Body of pancreas (tissue), 4 donors: ENCODE measurements at regions not wholly inside any gene's neighbourhood (a gene's known extent, or its start where the extent isn't known, plus 50 kb on each side); places are given as distances from the start of the nearest gene placed in this dataset.
"Not testable (repeated sequence)": the region's sequence is repeated elsewhere in the genome, so short reads cannot be mapped to it uniquely, and the experiment has no call there.

ENCODE experiments used
- ATAC-seq: fragments of 150-250 bp; one replicate; pipeline ENCODE4 v1.9.1; 2016
- DNase-seq, 4 donors: peaks; one replicate each; pipeline ENCODE4 v3.0.0-alpha.2; 2019
- H3K27ac ChIP-seq, 4 donors: fragments of 200-600 bp; sonication (generic); 1 replicate in 3 of 4; 2 replicates in 1 of 4; pipeline versions ENCODE4 v1.5.1 to v1.6.1; 2016 to 2019; ENCODE audit warnings: mild to moderate bottlenecking in 1 of 4, mixed read lengths in 1 of 4, moderate library complexity in 1 of 4
- H3K27me3 ChIP-seq, 2 donors: fragments of 200-600 bp; sonication (generic); one replicate each; pipeline ENCODE4 v1.6.0; 2016; ENCODE audit warnings: mild to moderate bottlenecking in 1 of 2
- H3K36me3 ChIP-seq, 2 donors: fragments of 200-600 bp; sonication (generic); replicated peaks in 1 of 2; 2 replicates each; pipeline ENCODE4 v1.5.1; 2016; ENCODE audit warnings: low read depth in 2 of 2; ENCODE audit not compliant: insufficient read depth in 1 of 2
- H3K4me1 ChIP-seq: fragments of 200-600 bp; sonication (generic); one replicate; pipeline ENCODE4 v1.6.0; 2016
- H3K4me3 ChIP-seq, 2 donors: fragments of 200-600 bp; sonication (generic); 1 replicate in 1 of 2; 2 replicates in 1 of 2; pipeline ENCODE4 v1.5.1; 2016 to 2019
- H3K9me3 ChIP-seq, 3 donors: fragments of 200-600 bp; sonication (generic); 1 replicate in 2 of 3; 2 replicates in 1 of 3; pipeline ENCODE4 v1.5.1; 2016
- POLR2A ChIP-seq, 3 donors: fragments of 450-650 bp; IDR thresholded peaks; one replicate each; pipeline ENCODE4 v1.6.1; 2016; ENCODE audit warnings: antibody characterized with exemption in 3 of 3, mild to moderate bottlenecking in 2 of 3
- WGBS, 2 donors: methylation state at CpG; one replicate each; pipeline ENCODE4 v1.1.5; 2017; 5-methylcytosine and 5-hydroxymethylcytosine counted together
- intact Hi-C: fragments of 100-400 bp; cut with DNase I; formaldehyde crosslinking; loops from one replicate; pipeline ENCODE4 v1.15.1; 2023
- TF ChIP-seq, protein P1 (sequence below), 7 experiments: fragments of 450-650 bp in 4 of 7; fragments of 200-600 bp in 3 of 7; sonication (generic) in 3 of 7; IDR thresholded peaks; one replicate each; pipeline ENCODE4 v1.5.1; 2016 to 2019; ENCODE audit warnings: antibody characterized with exemption in 7 of 7

DNA sequence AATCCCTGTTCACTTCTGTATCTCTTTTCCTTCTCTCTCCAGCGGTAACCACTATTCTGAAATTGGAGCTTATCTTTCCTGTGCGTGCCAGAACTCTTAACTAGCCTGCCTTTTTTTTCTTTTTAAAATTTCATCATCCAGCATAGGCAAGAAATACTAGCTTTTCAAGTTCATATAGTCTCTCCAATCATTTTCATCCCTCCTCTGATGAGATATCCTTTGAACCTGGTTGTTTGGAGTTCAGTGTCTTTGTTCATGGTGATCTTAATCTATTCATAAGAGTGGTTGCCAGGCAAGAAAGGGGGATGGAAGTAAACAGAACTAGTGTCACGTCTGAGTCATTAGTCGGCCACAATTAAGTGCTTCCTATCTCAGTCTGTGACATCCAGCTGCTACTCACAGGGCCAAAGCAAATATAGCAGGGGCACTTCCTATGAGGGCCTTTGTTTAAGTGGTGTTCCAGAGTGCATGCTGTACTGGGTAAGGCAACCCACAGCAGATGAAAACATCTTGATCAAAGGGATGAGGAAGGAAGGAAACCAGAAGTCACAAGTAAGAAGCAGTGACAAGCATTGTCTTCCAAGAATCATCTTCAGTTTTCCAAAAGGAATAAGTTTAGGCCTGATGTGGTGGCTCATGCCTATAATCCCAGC is 56.4 kb upstream of the XIAP start:
- Histone ChIP-seq H3K9me3 (no peaks in the 10 kb centered on the region), H3K27me3 (no peaks in the 10 kb centered on the region), H3K4me3 (no peak overlapping the region), H3K27ac (peak overlapping the region in 2 of 4 donors; percentile 6 to 28), H3K36me3 (no peaks in the 10 kb centered on the region), H3K4me1 (no peaks in the 10 kb centered on the region)
- 2 to 3% methylated on average over 4 of the region's 4 CpGs for WGBS, 2 donors
- TF ChIP-seq POLR2A (IDR thresholded peaks at IDR 0.05), result no peak
- TF ChIP-seq, protein P1, sequence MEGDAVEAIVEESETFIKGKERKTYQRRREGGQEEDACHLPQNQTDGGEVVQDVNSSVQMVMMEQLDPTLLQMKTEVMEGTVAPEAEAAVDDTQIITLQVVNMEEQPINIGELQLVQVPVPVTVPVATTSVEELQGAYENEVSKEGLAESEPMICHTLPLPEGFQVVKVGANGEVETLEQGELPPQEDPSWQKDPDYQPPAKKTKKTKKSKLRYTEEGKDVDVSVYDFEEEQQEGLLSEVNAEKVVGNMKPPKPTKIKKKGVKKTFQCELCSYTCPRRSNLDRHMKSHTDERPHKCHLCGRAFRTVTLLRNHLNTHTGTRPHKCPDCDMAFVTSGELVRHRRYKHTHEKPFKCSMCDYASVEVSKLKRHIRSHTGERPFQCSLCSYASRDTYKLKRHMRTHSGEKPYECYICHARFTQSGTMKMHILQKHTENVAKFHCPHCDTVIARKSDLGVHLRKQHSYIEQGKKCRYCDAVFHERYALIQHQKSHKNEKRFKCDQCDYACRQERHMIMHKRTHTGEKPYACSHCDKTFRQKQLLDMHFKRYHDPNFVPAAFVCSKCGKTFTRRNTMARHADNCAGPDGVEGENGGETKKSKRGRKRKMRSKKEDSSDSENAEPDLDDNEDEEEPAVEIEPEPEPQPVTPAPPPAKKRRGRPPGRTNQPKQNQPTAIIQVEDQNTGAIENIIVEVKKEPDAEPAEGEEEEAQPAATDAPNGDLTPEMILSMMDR (IDR thresholded peaks at IDR 0.05), result no peak
- ATAC-seq, result peak; percentile 53
- DNase-seq, result peak in 1 of 4 donors; percentile 33
- intact Hi-C loops, result no loop called here

DNA sequence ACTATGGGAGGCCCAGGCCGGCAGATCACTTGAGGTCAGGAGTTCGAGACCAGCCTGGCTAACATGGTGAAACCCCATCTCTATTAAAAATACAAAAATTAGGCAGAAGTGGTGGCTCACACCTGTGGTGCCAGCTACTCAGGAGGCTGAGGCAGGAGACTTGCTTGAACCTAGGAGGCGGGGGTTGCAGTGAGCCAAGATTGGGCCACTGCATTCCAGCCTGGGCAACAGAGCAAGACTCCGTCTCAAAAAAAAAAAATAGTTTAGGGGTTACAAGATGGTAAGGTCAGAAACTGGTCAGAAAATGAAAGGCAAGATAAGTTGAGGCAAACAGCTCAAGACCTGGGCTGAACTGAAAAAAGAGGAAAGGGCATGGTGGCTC is 55.9 kb upstream of the XIAP start:
- H3K4me1 ChIP-seq, DNase-seq, H3K9me3 ChIP-seq, H3K36me3 ChIP-seq, H3K27me3 ChIP-seq, ATAC-seq, H3K4me3 ChIP-seq, intact Hi-C loops: not testable (repeated sequence)
- WGBS, 2 donors, result 92 to 100% methylated on average over 2 to 4 of the region's 4 CpGs
- H3K27ac ChIP-seq, result peak overlapping the region in 1 of 4 donors; percentile 6

DNA sequence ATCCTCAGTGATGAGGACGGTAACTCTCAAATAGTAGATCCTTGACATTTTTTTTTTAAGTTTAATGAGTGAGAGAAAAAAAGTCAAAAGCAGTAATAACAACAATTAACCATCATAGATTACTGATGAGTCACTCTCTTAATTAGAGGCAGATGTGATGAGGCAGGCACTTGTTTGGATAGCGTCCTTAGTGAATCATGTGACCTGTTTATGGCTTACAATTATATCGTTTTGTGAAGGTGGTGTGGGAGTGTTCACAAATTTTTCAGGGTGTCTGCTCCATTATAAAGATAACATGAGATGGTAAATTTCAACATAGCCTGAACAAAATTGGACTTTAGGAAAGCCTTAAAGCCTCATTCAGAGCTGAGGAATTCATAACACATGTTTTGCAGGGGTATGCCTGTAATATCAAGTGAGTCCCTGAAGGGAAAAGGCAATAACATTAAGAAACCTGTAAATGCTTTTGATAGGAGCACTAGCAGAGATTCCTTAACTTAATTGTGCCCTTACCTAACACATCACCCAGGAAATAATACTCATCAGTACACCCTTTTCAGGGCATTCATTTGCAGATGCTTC is 51.9 kb upstream of the XIAP start:
- no peak for DNase-seq
- no peaks in the 10 kb centered on the region for H3K27me3 ChIP-seq
- no peaks in the 10 kb centered on the region for H3K4me1 ChIP-seq
- no peak for TF ChIP-seq POLR2A (IDR thresholded peaks at IDR 0.05)
- TF ChIP-seq, protein P1 (IDR thresholded peaks at IDR 0.05), result no peak
- no peak overlapping the region for H3K27ac ChIP-seq
- no peaks in the 10 kb centered on the region for H3K36me3 ChIP-seq
- intact Hi-C loops, result no loop called here
- no peak overlapping the region for H3K4me3 ChIP-seq
- no peaks in the 10 kb centered on the region for H3K9me3 ChIP-seq
- WGBS, 2 donors, result 52 to 61% methylated on average over 3 of the region's 3 CpGs
- ATAC-seq, result no peak

DNA sequence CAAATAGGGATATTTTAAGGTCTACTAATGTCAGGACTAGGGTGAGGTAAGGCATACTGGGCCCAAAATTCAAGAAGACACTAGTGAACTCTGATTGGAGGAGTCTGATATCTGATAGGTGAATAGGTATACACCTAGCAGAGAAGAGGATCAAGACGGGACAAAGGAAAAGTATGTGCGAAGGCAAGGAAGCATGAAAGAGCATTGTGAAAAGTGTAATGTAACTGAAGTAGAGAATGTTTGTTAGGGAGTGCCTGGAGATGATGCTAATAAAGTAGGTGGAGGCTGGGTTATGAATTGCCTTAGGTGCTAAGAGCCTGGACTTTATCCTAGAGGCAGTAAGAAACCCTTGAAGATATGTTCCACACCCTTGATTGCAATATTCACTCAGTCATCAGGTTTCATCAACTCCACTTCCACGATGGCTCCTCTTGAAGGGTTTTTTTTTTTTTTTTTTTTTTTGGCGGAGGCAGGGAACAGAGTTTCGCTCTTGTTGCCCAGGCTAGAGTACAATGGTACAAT is 49.9 kb upstream of the XIAP start:
- no peak for TF ChIP-seq POLR2A (IDR thresholded peaks at IDR 0.05)
- TF ChIP-seq, protein P1 (IDR thresholded peaks at IDR 0.05), result no peak
- ATAC-seq, result no peak
- WGBS, 2 donors, result 93 to 100% methylated on average over 4 to 5 of the region's 5 CpGs
- no peaks in the 10 kb centered on the region for H3K36me3 ChIP-seq
- H3K4me3 ChIP-seq, result no peak overlapping the region
- no peaks in the 10 kb centered on the region for H3K27me3 ChIP-seq
- no peak for DNase-seq
- H3K27ac ChIP-seq, result no peak overlapping the region
- no peaks in the 10 kb centered on the region for H3K4me1 ChIP-seq
- intact Hi-C loops, result no loop called here
- H3K9me3 ChIP-seq, result no peaks in the 10 kb centered on the region
